ENCODE measurements at regions not wholly inside any gene's neighbourhood (a gene's known extent, or its start where the extent isn't known, plus 50 kb on each side); places are given as distances from the start of the nearest gene placed in this dataset.

- intact Hi-C loops (cut with micrococcal nuclease; ENCODE audit: unreplicated experiment), result no loop called here
- H3K4me1 ChIP-seq (ENCODE audit: control insufficient read depth, insufficient read depth, low read length), result no peaks in the 10 kb centered on the region
- CTCF ChIA-PET, result no interaction called here
Observed at GRCh38 chr21:39084979-39085729, 98.1 kb downstream of the PSMG1 start.

GRCh38 chr21:39084073-39084472 lies 99.2 kb downstream of the PSMG1 start:
- no peaks in the 10 kb centered on the region for H3K4me1 ChIP-seq (ENCODE audit: control insufficient read depth, insufficient read depth, low read length)
- POLR2A ChIA-PET, result no interaction called here
- DNase-seq (ENCODE audit: low read depth, low spot score) (no peak), ATAC-seq (no peak)
- no peaks in the 10 kb centered on the region for H3K36me3 ChIP-seq (ENCODE audit: control insufficient read depth, insufficient read depth, low read length)
- no peaks in the 10 kb centered on the region for H3K9me3 ChIP-seq (ENCODE audit: control insufficient read depth, insufficient read depth, low read depth, low read length)
- no TSS peak for BruUV-seq (replicated peaks)
- H3K27me3 ChIP-seq (ENCODE audit: control insufficient read depth, insufficient read depth, low read length), result no peaks in the 10 kb centered on the region
- intact Hi-C loops (cut with micrococcal nuclease; ENCODE audit: unreplicated experiment), result no loop called here
- no peak for TF ChIP-seq TCF7L2 (IDR thresholded peaks at IDR 0.05; ENCODE audit: low read depth, low read length)
- no peak for TF ChIP-seq SIN3A (IDR thresholded peaks at IDR 0.05; ENCODE audit: borderline replicate concordance, insufficient read depth, low read depth, low read length)
- TF ChIP-seq POLR2AphosphoS5 (IDR thresholded peaks at IDR 0.05; ENCODE audit: low read depth, low read length), result no peak
- TF ChIP-seq REST (IDR thresholded peaks at IDR 0.05; ENCODE audit: insufficient read depth in 1 of 2, low read depth in 2 of 2, low read length in 1 of 2), result no peak
- TF ChIP-seq CTCF (IDR thresholded peaks at IDR 0.05), result no peak
- in situ Hi-C loops (cut with HindIII; ENCODE audit: low pct_unique_long_range_greater_than_20kb, low sequenced_read_pairs), result no loop called here
- H3K27ac ChIP-seq (ENCODE audit: low read length), result no peak overlapping the region
- H3K4me3 ChIP-seq (ENCODE audit: low read depth in 2 of 2, low read length in 2 of 2), result no peak overlapping the region
- CTCF ChIA-PET, result no interaction called here

More at GRCh38 chr21:39084979-39085729, 98.1 kb downstream of the PSMG1 start:
- DNase-seq (ENCODE audit: low read depth, low spot score) (no peak), ATAC-seq (no peak)
- no peak overlapping the region for H3K4me3 ChIP-seq (ENCODE audit: low read depth in 2 of 2, low read length in 2 of 2)
- no peak overlapping the region for H3K27ac ChIP-seq (ENCODE audit: low read length)
- H3K9me3 ChIP-seq (ENCODE audit: control insufficient read depth, insufficient read depth, low read depth, low read length), result no peaks in the 10 kb centered on the region
- no peaks in the 10 kb centered on the region for H3K27me3 ChIP-seq (ENCODE audit: control insufficient read depth, insufficient read depth, low read length)
- no TSS peak for BruUV-seq (replicated peaks)
- no peaks in the 10 kb centered on the region for H3K36me3 ChIP-seq (ENCODE audit: control insufficient read depth, insufficient read depth, low read length)
- TF ChIP-seq POLR2AphosphoS5 (IDR thresholded peaks at IDR 0.05; ENCODE audit: low read depth, low read length) (no peak), SIN3A (IDR thresholded peaks at IDR 0.05; ENCODE audit: borderline replicate concordance, insufficient read depth, low read depth, low read length) (no peak), CTCF (IDR thresholded peaks at IDR 0.05) (no peak), REST (IDR thresholded peaks at IDR 0.05; ENCODE audit: insufficient read depth in 1 of 2, low read depth in 2 of 2, low read length in 1 of 2) (no peak)
- POLR2A ChIA-PET, result interaction anchor here (0.5 kb wide), 1 partner anchor 966 kb away, joined by 3 read pairs; no protein-coding TSS in a partner anchor
- in situ Hi-C loops (cut with HindIII; ENCODE audit: low pct_unique_long_range_greater_than_20kb, low sequenced_read_pairs), result no loop called here
